SK-N-MC (cell line): ENCODE measurements at regions not wholly inside any gene's neighbourhood (a gene's known extent, or its start where the extent isn't known, plus 50 kb on each side); places are given as distances from the start of the nearest gene placed in this dataset.

Experiments
- EZH2 ChIP-seq: fragments of 200-600 bp; sonication (generic); IDR thresholded peaks from one replicate; pipeline ENCODE4 v1.6.1; 2017; ENCODE audit warnings: antibody characterized with exemption
- POLR2AphosphoS5 ChIP-seq: IDR thresholded peaks from 2 replicates; pipeline ENCODE4 v1.6.1; 2012; ENCODE audit warnings: mild to moderate bottlenecking, low read depth, low read length, borderline replicate concordance

DNA sequence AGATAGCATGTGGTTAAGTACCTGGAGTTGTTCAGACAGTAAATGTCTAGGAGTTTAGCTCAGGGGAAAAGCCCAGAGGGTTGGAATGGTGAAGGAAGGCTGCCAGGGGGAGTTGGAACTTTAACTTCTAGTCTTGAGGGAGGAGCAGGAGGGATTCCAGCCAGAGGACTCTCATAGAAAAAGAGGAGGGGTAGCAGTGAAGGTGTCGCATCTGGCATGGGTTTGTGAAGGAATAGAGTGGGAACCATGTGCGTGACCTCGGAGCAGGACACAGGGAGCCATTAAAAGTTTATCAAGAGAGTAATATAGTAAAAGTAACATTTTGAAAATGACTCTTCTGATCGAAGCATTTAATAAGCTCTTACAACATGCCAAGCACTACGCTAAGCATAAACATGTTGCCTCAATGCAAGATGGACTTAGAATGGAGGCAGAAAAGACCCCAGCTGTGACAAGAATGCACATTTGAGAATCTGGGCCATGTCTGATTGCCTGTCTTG, 632.4 kb upstream of the CAMK1G start:
- TF ChIP-seq EZH2, result no peak
- no peak for TF ChIP-seq POLR2AphosphoS5
